ENCODE measurements at regions not wholly inside any gene's neighbourhood (a gene's known extent, or its start where the extent isn't known, plus 50 kb on each side); places are given as distances from the start of the nearest gene placed in this dataset.

GRCh38 chr5:103881560-103881959, 319.0 kb upstream of the NUDT12 start:
- H3K9me3 ChIP-seq (ENCODE audit: control insufficient read depth, insufficient read depth, low read depth, low read length): no peaks in the 10 kb centered on the region
- no peak overlapping the region for H3K4me3 ChIP-seq (ENCODE audit: low read depth, low read length)
- TF ChIP-seq ZNF701 (tag by site-specific recombination; IDR thresholded peaks at IDR 0.05) (no peak), BCL6B (tag by site-specific recombination; IDR thresholded peaks at IDR 0.05) (no peak), AEBP2 (tag by site-specific recombination; IDR thresholded peaks at IDR 0.05; ENCODE audit: borderline replicate concordance) (no peak), KLF9 (tag by site-specific recombination; IDR thresholded peaks at IDR 0.05; ENCODE audit: low read depth) (no peak)
- H3K27ac ChIP-seq (ENCODE audit: extremely low read depth, low read depth, low read length): no peak overlapping the region
- ChIA-PET POLR2A (interaction anchor here (0.6 kb wide), 1 partner anchor 1459 kb away, joined by 3 read pairs; no protein-coding TSS in a partner anchor), CTCF (no interaction called here)
- H3K4me1 ChIP-seq (ENCODE audit: control insufficient read depth, insufficient read depth, low read length): no peaks in the 10 kb centered on the region
- no peaks in the 10 kb centered on the region for H3K36me3 ChIP-seq (ENCODE audit: control insufficient read depth in 2 of 2, insufficient read depth in 1 of 2, low read length in 2 of 2)

GRCh38 chr5:103867857-103868598, 305.4 kb upstream of the NUDT12 start:
- Histone ChIP-seq H3K36me3 (ENCODE audit: control insufficient read depth in 2 of 2, insufficient read depth in 1 of 2, low read length in 2 of 2) (no peaks in the 10 kb centered on the region), H3K4me1 (ENCODE audit: control insufficient read depth, insufficient read depth, low read length) (no peaks in the 10 kb centered on the region; the same call in 1 of the 2 replicates), H3K9me3 (ENCODE audit: control insufficient read depth, insufficient read depth, low read depth, low read length) (no peaks in the 10 kb centered on the region), H3K27ac (ENCODE audit: extremely low read depth, low read depth, low read length) (no peak overlapping the region), H3K4me3 (ENCODE audit: low read depth, low read length) (no peak overlapping the region)
- POLR2A ChIA-PET: interaction anchor here (0.6 kb wide), 1 partner anchor 118 kb away, joined by 3 read pairs; no protein-coding TSS in a partner anchor
- no peak for TF ChIP-seq ZNF19 (tag by site-specific recombination; IDR thresholded peaks at IDR 0.05; ENCODE audit: low read depth)
- no peak for TF ChIP-seq MZF1 (tag by site-specific recombination; IDR thresholded peaks at IDR 0.05; ENCODE audit: borderline replicate concordance)
- peak; percentile 39; the same call in 1 of the 2 replicates for TF ChIP-seq YY1 (tag by site-specific recombination; IDR thresholded peaks at IDR 0.05)
- no peak for TF ChIP-seq ZNF248 (tag by site-specific recombination; IDR thresholded peaks at IDR 0.05)
- TF ChIP-seq ZNF600 (tag by site-specific recombination; IDR thresholded peaks at IDR 0.05): no peak
- no peak for TF ChIP-seq YY2 (tag by site-specific recombination; IDR thresholded peaks at IDR 0.05)
- CTCF ChIA-PET: interaction anchor here (0.7 kb wide), 1 partner anchor 141 kb away, joined by 3 read pairs; no protein-coding TSS in a partner anchor

DNA sequence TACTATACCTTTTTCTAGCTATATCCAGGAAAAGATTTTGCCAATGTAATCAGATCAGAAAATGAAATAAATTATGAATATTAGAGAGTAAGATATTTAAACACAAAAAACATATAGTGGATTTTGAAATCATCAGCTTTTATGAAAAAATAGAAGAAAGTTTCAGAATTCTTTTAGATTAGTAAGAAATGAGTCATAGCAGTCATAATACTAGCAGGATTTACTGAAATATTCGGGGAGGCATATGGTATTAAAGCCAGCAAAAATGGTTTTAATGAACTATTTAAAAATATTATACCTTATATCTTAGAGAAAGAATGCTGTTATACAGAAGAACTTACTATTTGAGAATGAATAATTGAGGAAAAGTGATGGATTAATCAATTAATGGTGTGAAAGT, 303.6 kb upstream of the NUDT12 start:
- TF ChIP-seq PATZ1 (tag by site-specific recombination; IDR thresholded peaks at IDR 0.05): no peak
- no peak for TF ChIP-seq GLIS2 (tag by site-specific recombination; IDR thresholded peaks at IDR 0.05)
- TF ChIP-seq, protein P1, sequence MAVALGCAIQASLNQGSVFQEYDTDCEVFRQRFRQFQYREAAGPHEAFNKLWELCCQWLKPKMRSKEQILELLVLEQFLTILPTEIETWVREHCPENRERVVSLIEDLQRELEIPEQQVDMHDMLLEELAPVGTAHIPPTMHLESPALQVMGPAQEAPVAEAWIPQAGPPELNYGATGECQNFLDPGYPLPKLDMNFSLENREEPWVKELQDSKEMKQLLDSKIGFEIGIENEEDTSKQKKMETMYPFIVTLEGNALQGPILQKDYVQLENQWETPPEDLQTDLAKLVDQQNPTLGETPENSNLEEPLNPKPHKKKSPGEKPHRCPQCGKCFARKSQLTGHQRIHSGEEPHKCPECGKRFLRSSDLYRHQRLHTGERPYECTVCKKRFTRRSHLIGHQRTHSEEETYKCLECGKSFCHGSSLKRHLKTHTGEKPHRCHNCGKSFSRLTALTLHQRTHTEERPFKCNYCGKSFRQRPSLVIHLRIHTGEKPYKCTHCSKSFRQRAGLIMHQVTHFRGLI (tag by site-specific recombination; IDR thresholded peaks at IDR 0.05): no peak
- TF ChIP-seq YY2 (tag by site-specific recombination; IDR thresholded peaks at IDR 0.05): no peak
- no peak for TF ChIP-seq ZNF610 (tag by site-specific recombination; IDR thresholded peaks at IDR 0.05; ENCODE audit: borderline replicate concordance)
- no peak for TF ChIP-seq MZF1 (tag by site-specific recombination; IDR thresholded peaks at IDR 0.05; ENCODE audit: borderline replicate concordance)
- ChIA-PET POLR2A (no interaction called here), CTCF (no interaction called here)
- no peak overlapping the region for H3K27ac ChIP-seq (ENCODE audit: extremely low read depth, low read depth, low read length)
- no peak overlapping the region for H3K4me3 ChIP-seq (ENCODE audit: low read depth, low read length)
- no peaks in the 10 kb centered on the region for H3K9me3 ChIP-seq (ENCODE audit: control insufficient read depth, insufficient read depth, low read depth, low read length)
- no peaks in the 10 kb centered on the region; the same call in 1 of the 2 replicates for H3K4me1 ChIP-seq (ENCODE audit: control insufficient read depth, insufficient read depth, low read length)
- no peaks in the 10 kb centered on the region for H3K36me3 ChIP-seq (ENCODE audit: control insufficient read depth in 2 of 2, insufficient read depth in 1 of 2, low read length in 2 of 2)

All from HEK293 (cell line).